ENCODE measurements at regions not wholly inside any gene's neighbourhood (a gene's known extent, or its start where the extent isn't known, plus 50 kb on each side); places are given as distances from the start of the nearest gene placed in this dataset.
A peak's percentile ranks its signal among the peaks of the same experiment; 100 is the strongest.
"Not testable (repeated sequence)": the region's sequence is repeated elsewhere in the genome, so short reads cannot be mapped to it uniquely, and the experiment has no call there.

- Mint-ChIP-seq H3K36me3 (ENCODE audit: low read depth) (no peaks in the 10 kb centered on the region), H3K27me3 (ENCODE audit: low read depth) (no peaks in the 10 kb centered on the region), H3K4me1 (ENCODE audit: low read depth) (peaks cover 27% of the 10 kb centered on the region), H3K4me3 (ENCODE audit: unreplicated experiment) (no peak overlapping the region), H3K9me3 (ENCODE audit: low read depth) (no peaks in the 10 kb centered on the region), H3K27ac (ENCODE audit: unreplicated experiment) (no peak overlapping the region)
- no peak for TF ChIP-seq CTCF (IDR thresholded peaks at IDR 0.05)
- DNase-seq (ENCODE audit: low spot score): no peak
These were observed 478.5 kb upstream of the CBLB start for GRCh38 chr3:106347350-106347749.

DNA sequence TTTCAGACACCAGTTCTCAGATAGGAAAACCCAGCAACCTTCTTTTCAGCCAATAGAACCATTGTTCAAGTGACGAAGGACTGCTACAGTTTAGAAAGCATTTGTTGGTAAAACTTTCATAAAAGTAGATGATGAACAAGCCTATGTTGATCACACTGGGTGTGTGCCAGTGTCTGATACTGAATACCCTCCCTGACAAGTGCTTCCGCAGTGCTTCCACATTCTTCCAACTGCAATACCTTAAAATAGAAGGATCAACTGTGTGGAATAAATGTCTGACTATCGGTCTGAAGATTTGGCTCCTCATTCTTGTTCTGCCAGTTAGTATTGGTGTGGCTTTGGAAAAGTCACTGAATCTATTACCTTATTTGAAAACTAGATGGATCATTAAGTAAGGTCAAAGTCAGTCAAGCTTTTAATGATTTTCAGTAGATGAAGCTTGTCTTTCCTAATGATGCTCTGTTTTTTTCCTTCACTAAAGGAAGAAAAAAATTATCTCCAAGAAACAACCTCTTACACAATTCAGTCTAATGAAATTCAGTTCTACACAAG is 479.4 kb upstream of the CBLB start:
- peak overlapping the region; percentile 37 for H3K27ac Mint-ChIP-seq (ENCODE audit: unreplicated experiment)
- DNase-seq (ENCODE audit: low spot score): no peak
- no peak for TF ChIP-seq CTCF (IDR thresholded peaks at IDR 0.05)
- no peaks in the 10 kb centered on the region for H3K27me3 Mint-ChIP-seq (ENCODE audit: low read depth)
- H3K4me3 Mint-ChIP-seq (ENCODE audit: unreplicated experiment): no peak overlapping the region
- H3K36me3 Mint-ChIP-seq (ENCODE audit: low read depth): no peaks in the 10 kb centered on the region
- no peaks in the 10 kb centered on the region for H3K9me3 Mint-ChIP-seq (ENCODE audit: low read depth)
- peaks cover 25% of the 10 kb centered on the region for H3K4me1 Mint-ChIP-seq (ENCODE audit: low read depth)

DNA sequence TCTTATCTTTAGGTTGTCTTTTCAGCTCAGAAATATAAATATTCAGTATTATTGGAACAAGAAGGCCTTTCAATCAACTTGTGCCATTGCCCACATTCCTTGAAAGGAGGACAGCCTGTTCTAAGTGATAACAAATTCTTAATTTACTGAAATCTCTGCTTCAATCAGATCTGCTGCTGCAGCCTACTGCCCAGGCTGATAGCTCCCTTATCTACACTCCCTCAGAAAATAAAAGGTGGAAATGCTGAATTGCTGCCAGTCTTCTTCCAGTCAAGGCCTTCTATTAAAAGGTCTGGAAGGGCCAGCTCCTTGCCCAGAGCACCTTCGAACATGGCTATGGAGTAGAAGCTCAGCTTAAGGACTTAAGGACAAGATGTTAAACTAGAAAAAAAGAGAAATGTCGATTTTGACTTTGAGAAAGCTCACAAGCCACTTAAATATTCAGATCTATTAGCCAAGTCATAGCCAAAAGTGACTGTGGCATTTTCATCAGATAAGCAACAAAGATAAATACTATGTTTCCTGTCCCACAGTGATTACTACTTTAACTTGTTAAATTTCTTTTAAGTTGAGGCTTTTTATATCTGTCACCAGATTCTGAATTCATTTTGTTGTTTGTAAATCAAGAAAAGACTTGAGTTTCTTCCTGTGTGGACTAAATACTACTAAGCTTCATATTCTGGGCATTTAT is 480.5 kb upstream of the CBLB start:
- TF ChIP-seq CTCF (IDR thresholded peaks at IDR 0.05): no peak
- Mint-ChIP-seq H3K4me3 (ENCODE audit: unreplicated experiment) (no peak overlapping the region), H3K36me3 (ENCODE audit: low read depth) (no peaks in the 10 kb centered on the region), H3K4me1 (ENCODE audit: low read depth) (peaks cover 25% of the 10 kb centered on the region), H3K27ac (ENCODE audit: unreplicated experiment) (no peak overlapping the region), H3K9me3 (ENCODE audit: low read depth) (peaks cover 4% of the 10 kb centered on the region), H3K27me3 (ENCODE audit: low read depth) (no peaks in the 10 kb centered on the region)
- DNase-seq (ENCODE audit: low spot score): no peak

DNA sequence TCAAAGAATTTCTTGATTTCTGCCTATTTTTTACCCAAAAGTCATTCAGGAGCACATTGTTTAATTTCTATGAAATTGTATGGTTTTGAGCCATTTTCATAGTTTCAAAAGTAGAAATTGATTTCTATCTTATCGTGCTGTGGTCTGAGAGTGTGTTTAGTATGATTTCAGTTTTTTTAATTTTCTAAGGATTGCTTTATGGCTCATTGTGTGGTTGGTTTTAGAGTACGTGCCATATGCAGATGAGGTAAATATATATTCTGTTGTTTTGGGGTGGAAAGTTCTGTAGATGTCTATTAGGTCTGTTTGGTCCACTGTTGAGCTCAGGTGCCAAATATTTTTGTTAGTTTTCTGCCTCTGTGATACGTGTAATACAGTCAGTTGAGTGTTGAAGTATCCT is 487.1 kb upstream of the CBLB start:
- no peaks in the 10 kb centered on the region for H3K4me1 Mint-ChIP-seq (ENCODE audit: low read depth)
- no peak overlapping the region for H3K27ac Mint-ChIP-seq (ENCODE audit: unreplicated experiment)
- H3K27me3 Mint-ChIP-seq (ENCODE audit: low read depth): no peaks in the 10 kb centered on the region
- no peak overlapping the region for H3K4me3 Mint-ChIP-seq (ENCODE audit: unreplicated experiment)
- no peak for TF ChIP-seq CTCF (IDR thresholded peaks at IDR 0.05)
- H3K36me3 Mint-ChIP-seq (ENCODE audit: low read depth): no peaks in the 10 kb centered on the region
- peaks cover 4% of the 10 kb centered on the region for H3K9me3 Mint-ChIP-seq (ENCODE audit: low read depth)
- DNase-seq (ENCODE audit: low spot score): no peak

DNA sequence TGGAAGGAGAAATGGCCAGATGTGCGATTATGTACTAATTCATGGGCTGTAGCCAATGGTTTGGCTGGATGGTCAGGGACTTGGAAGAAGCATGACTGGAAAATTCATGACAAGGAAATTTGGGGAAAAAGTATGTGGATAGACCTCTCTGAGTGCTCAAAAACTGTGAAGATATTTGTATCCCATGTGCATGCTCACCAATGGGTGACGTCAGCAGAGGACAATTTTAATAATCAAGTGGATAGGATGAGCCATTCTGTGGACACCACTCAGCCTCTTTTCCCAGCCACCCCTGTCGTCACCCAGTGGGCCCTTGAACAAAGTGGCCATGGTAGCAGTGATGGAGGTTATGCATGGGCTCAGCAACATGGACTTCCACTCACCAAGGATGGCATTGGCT is 490.9 kb upstream of the CBLB start:
- H3K4me1 Mint-ChIP-seq (ENCODE audit: low read depth): no peaks in the 10 kb centered on the region
- DNase-seq (ENCODE audit: low spot score): no peak
- peaks cover 2% of the 10 kb centered on the region for H3K9me3 Mint-ChIP-seq (ENCODE audit: low read depth)
- no peak overlapping the region for H3K4me3 Mint-ChIP-seq (ENCODE audit: unreplicated experiment)
- no peak overlapping the region for H3K27ac Mint-ChIP-seq (ENCODE audit: unreplicated experiment)
- H3K36me3 Mint-ChIP-seq (ENCODE audit: low read depth): no peaks in the 10 kb centered on the region
- TF ChIP-seq CTCF (IDR thresholded peaks at IDR 0.05): no peak
- H3K27me3 Mint-ChIP-seq (ENCODE audit: low read depth): no peaks in the 10 kb centered on the region

DNA sequence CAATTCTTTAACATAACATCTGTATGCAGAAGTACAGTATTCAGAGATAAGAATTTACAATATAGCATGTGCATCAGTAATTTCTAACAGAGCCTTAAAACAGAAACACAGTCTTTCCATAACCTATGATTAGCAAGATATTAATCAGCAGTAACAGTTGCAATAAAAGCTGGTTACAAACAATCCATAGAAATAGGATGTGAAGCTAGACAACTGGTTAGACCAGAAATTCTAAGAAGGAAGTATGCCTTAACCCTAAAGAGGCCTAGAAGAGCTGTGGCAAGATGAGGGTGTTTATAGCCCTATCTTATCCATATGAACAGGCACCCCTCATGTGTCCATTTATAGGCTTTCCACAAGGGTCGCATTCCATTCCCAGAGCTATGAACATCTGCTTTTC is 492.1 kb upstream of the CBLB start:
- H3K36me3 Mint-ChIP-seq (ENCODE audit: low read depth); H3K27ac Mint-ChIP-seq (ENCODE audit: unreplicated experiment); DNase-seq (ENCODE audit: low spot score); H3K4me3 Mint-ChIP-seq (ENCODE audit: unreplicated experiment); H3K4me1 Mint-ChIP-seq (ENCODE audit: low read depth); H3K27me3 Mint-ChIP-seq (ENCODE audit: low read depth); H3K9me3 Mint-ChIP-seq (ENCODE audit: low read depth): not testable (repeated sequence)

All from chondrocyte (in vitro differentiated cells).